ENCODE measurements at regions not wholly inside any gene's neighbourhood (a gene's known extent, or its start where the extent isn't known, plus 50 kb on each side); places are given as distances from the start of the nearest gene placed in this dataset.
"Not testable (repeated sequence)": the region's sequence is repeated elsewhere in the genome, so short reads cannot be mapped to it uniquely, and the experiment has no call there.

- not testable (repeated sequence) for TF ChIP-seq POLR2A, CTCF (IDR thresholded peaks at IDR 0.05)
These were observed 110.1 kb downstream of the ADRA2C start for GRCh38 chr4:3876057-3876845.
